ENCODE measurements at regions not wholly inside any gene's neighbourhood (a gene's known extent, or its start where the extent isn't known, plus 50 kb on each side); places are given as distances from the start of the nearest gene placed in this dataset.

- TF ChIP-seq EZH2phosphoT487 (IDR thresholded peaks at IDR 0.05; ENCODE audit: borderline replicate concordance, low read length): no peak
- no peak for TF ChIP-seq CTCF (conservative IDR thresholded peaks at IDR 0.05; ENCODE audit: low read depth, low read length)
Measured at GRCh38 chr5:74418261-74418660, 222.3 kb downstream of the ENC1 start.
